ENCODE measurements at regions not wholly inside any gene's neighbourhood (a gene's known extent, or its start where the extent isn't known, plus 50 kb on each side); places are given as distances from the start of the nearest gene placed in this dataset.

- Histone ChIP-seq H3K27me3 (ENCODE audit: control insufficient read depth, insufficient read depth, low read length, poor library complexity, severe bottlenecking) (no peaks in the 10 kb centered on the region), H3K9me3 (ENCODE audit: control insufficient read depth, low read length) (no peaks in the 10 kb centered on the region), H3K27ac (ENCODE audit: insufficient read depth, low read depth, low read length, poor library complexity, severe bottlenecking) (no peak overlapping the region), H3K4me1 (ENCODE audit: control insufficient read depth, insufficient read depth, low read length) (no peaks in the 10 kb centered on the region), H3K4me3 (ENCODE audit: insufficient read depth, low read depth, low read length) (no peak overlapping the region), H3K36me3 (ENCODE audit: control insufficient read depth, insufficient read depth, low read length) (peaks cover 3% of the 10 kb centered on the region)
- WGBS, 2 experiments = 95 to 100% methylated on average over 2 of the region's 2 CpGs
Observed at GRCh38 chr20:48354320-48354876, 473.4 kb downstream of the PREX1 start.

GRCh38 chr20:48352628-48353027 lies 475.2 kb downstream of the PREX1 start:
- Histone ChIP-seq H3K9me3 (ENCODE audit: control insufficient read depth, low read length) (peaks cover 2% of the 10 kb centered on the region), H3K4me3 (ENCODE audit: insufficient read depth, low read depth, low read length) (no peak overlapping the region), H3K4me1 (ENCODE audit: control insufficient read depth, insufficient read depth, low read length) (no peaks in the 10 kb centered on the region), H3K27me3 (ENCODE audit: control insufficient read depth, insufficient read depth, low read length, poor library complexity, severe bottlenecking) (no peaks in the 10 kb centered on the region), H3K27ac (ENCODE audit: insufficient read depth, low read depth, low read length, poor library complexity, severe bottlenecking) (no peak overlapping the region), H3K36me3 (ENCODE audit: control insufficient read depth, insufficient read depth, low read length) (peaks cover 3% of the 10 kb centered on the region)
- WGBS, 2 experiments = 90 to 96% methylated on average over 3 of the region's 3 CpGs

- WGBS, 2 experiments = 91 to 92% methylated on average over 2 of the region's 2 CpGs
Observed at GRCh38 chr20:48352042-48352441, 475.8 kb downstream of the PREX1 start.

GRCh38 chr20:48350313-48350988 lies 477.3 kb downstream of the PREX1 start:
- no peak overlapping the region for H3K27ac ChIP-seq (ENCODE audit: insufficient read depth, low read depth, low read length, poor library complexity, severe bottlenecking)
- no peaks in the 10 kb centered on the region for H3K4me1 ChIP-seq (ENCODE audit: control insufficient read depth, insufficient read depth, low read length)
- H3K4me3 ChIP-seq (ENCODE audit: insufficient read depth, low read depth, low read length) = no peak overlapping the region
- H3K9me3 ChIP-seq (ENCODE audit: control insufficient read depth, low read length) = peaks cover 2% of the 10 kb centered on the region
- peaks cover 3% of the 10 kb centered on the region for H3K36me3 ChIP-seq (ENCODE audit: control insufficient read depth, insufficient read depth, low read length)
- WGBS, 2 experiments = 94 to 95% methylated on average over 5 of the region's 5 CpGs
- H3K27me3 ChIP-seq (ENCODE audit: control insufficient read depth, insufficient read depth, low read length, poor library complexity, severe bottlenecking) = no peaks in the 10 kb centered on the region

More at GRCh38 chr20:48352042-48352441, 475.8 kb downstream of the PREX1 start:
- H3K27me3 ChIP-seq (ENCODE audit: control insufficient read depth, insufficient read depth, low read length, poor library complexity, severe bottlenecking) = no peaks in the 10 kb centered on the region
- peaks cover 3% of the 10 kb centered on the region for H3K36me3 ChIP-seq (ENCODE audit: control insufficient read depth, insufficient read depth, low read length)
- H3K4me1 ChIP-seq (ENCODE audit: control insufficient read depth, insufficient read depth, low read length) = no peaks in the 10 kb centered on the region
- no peak overlapping the region for H3K27ac ChIP-seq (ENCODE audit: insufficient read depth, low read depth, low read length, poor library complexity, severe bottlenecking)
- H3K4me3 ChIP-seq (ENCODE audit: insufficient read depth, low read depth, low read length) = no peak overlapping the region
- peaks cover 2% of the 10 kb centered on the region for H3K9me3 ChIP-seq (ENCODE audit: control insufficient read depth, low read length)

GRCh38 chr20:48349656-48350055 lies 478.1 kb downstream of the PREX1 start:
- whole genome bisulfite sequencing, 2 experiments = 95% methylated on average over 3 to 4 of the region's 4 CpGs
- H3K36me3 ChIP-seq (ENCODE audit: control insufficient read depth, insufficient read depth, low read length) = peaks cover 3% of the 10 kb centered on the region
- H3K4me1 ChIP-seq (ENCODE audit: control insufficient read depth, insufficient read depth, low read length) = no peaks in the 10 kb centered on the region
- no peaks in the 10 kb centered on the region for H3K27me3 ChIP-seq (ENCODE audit: control insufficient read depth, insufficient read depth, low read length, poor library complexity, severe bottlenecking)
- H3K9me3 ChIP-seq (ENCODE audit: control insufficient read depth, low read length) = peaks cover 2% of the 10 kb centered on the region
- no peak overlapping the region for H3K4me3 ChIP-seq (ENCODE audit: insufficient read depth, low read depth, low read length)
- H3K27ac ChIP-seq (ENCODE audit: insufficient read depth, low read depth, low read length, poor library complexity, severe bottlenecking) = no peak overlapping the region

GRCh38 chr20:48348022-48348421 lies 479.8 kb downstream of the PREX1 start:
- H3K4me3 ChIP-seq (ENCODE audit: insufficient read depth, low read depth, low read length) = no peak overlapping the region
- H3K27ac ChIP-seq (ENCODE audit: insufficient read depth, low read depth, low read length, poor library complexity, severe bottlenecking) = no peak overlapping the region
- WGBS, 2 experiments = 47 to 67% methylated on average over 3 of the region's 3 CpGs
- H3K27me3 ChIP-seq (ENCODE audit: control insufficient read depth, insufficient read depth, low read length, poor library complexity, severe bottlenecking) = no peaks in the 10 kb centered on the region
- no peaks in the 10 kb centered on the region for H3K36me3 ChIP-seq (ENCODE audit: control insufficient read depth, insufficient read depth, low read length)
- peaks cover 2% of the 10 kb centered on the region for H3K9me3 ChIP-seq (ENCODE audit: control insufficient read depth, low read length)
- no peaks in the 10 kb centered on the region for H3K4me1 ChIP-seq (ENCODE audit: control insufficient read depth, insufficient read depth, low read length)

GRCh38 chr20:48342822-48343513 lies 484.8 kb downstream of the PREX1 start:
- Histone ChIP-seq H3K4me3 (ENCODE audit: insufficient read depth, low read depth, low read length) (no peak overlapping the region), H3K9me3 (ENCODE audit: control insufficient read depth, low read length) (no peaks in the 10 kb centered on the region), H3K27me3 (ENCODE audit: control insufficient read depth, insufficient read depth, low read length, poor library complexity, severe bottlenecking) (no peaks in the 10 kb centered on the region), H3K36me3 (ENCODE audit: control insufficient read depth, insufficient read depth, low read length) (no peaks in the 10 kb centered on the region), H3K4me1 (ENCODE audit: control insufficient read depth, insufficient read depth, low read length) (no peaks in the 10 kb centered on the region), H3K27ac (ENCODE audit: insufficient read depth, low read depth, low read length, poor library complexity, severe bottlenecking) (no peak overlapping the region)
- 93 to 95% methylated on average over 28 of the region's 28 CpGs for WGBS, 2 experiments

GRCh38 chr20:48340883-48341281 lies 486.9 kb downstream of the PREX1 start:
- Histone ChIP-seq H3K36me3 (ENCODE audit: control insufficient read depth, insufficient read depth, low read length) (no peaks in the 10 kb centered on the region), H3K4me3 (ENCODE audit: insufficient read depth, low read depth, low read length) (no peak overlapping the region), H3K27ac (ENCODE audit: insufficient read depth, low read depth, low read length, poor library complexity, severe bottlenecking) (no peak overlapping the region), H3K9me3 (ENCODE audit: control insufficient read depth, low read length) (no peaks in the 10 kb centered on the region), H3K27me3 (ENCODE audit: control insufficient read depth, insufficient read depth, low read length, poor library complexity, severe bottlenecking) (no peaks in the 10 kb centered on the region), H3K4me1 (ENCODE audit: control insufficient read depth, insufficient read depth, low read length) (no peaks in the 10 kb centered on the region)
- 97% methylated on average over 6 of the region's 6 CpGs for WGBS, 2 experiments

GRCh38 chr20:48339986-48340882 lies 487.6 kb downstream of the PREX1 start:
- no peaks in the 10 kb centered on the region for H3K36me3 ChIP-seq (ENCODE audit: control insufficient read depth, insufficient read depth, low read length)
- H3K27ac ChIP-seq (ENCODE audit: insufficient read depth, low read depth, low read length, poor library complexity, severe bottlenecking) = no peak overlapping the region
- no peaks in the 10 kb centered on the region for H3K4me1 ChIP-seq (ENCODE audit: control insufficient read depth, insufficient read depth, low read length)
- H3K4me3 ChIP-seq (ENCODE audit: insufficient read depth, low read depth, low read length) = no peak overlapping the region
- no peaks in the 10 kb centered on the region for H3K27me3 ChIP-seq (ENCODE audit: control insufficient read depth, insufficient read depth, low read length, poor library complexity, severe bottlenecking)
- H3K9me3 ChIP-seq (ENCODE audit: control insufficient read depth, low read length) = no peaks in the 10 kb centered on the region
- 82 to 84% methylated on average over 17 of the region's 17 CpGs for WGBS, 2 experiments
